H9 (cell line): ENCODE measurements at regions not wholly inside any gene's neighbourhood (a gene's known extent, or its start where the extent isn't known, plus 50 kb on each side); places are given as distances from the start of the nearest gene placed in this dataset.

Source experiments
- DNase-seq: peaks from one replicate; pipeline ENCODE4 v3.0.0-alpha.2; 2017
- H2AFZ ChIP-seq: one replicate; pipeline ENCODE4 v1.6.1; 2013; ENCODE audit warnings: mild to moderate bottlenecking, low read length, control low read depth, moderate library complexity
- H2AK5ac ChIP-seq: 2 replicates; pipeline ENCODE4 v1.6.1; 2013; ENCODE audit warnings: low read length, control low read depth, mixed read lengths; ENCODE audit not compliant: insufficient read length
- H2BK120ac ChIP-seq: one replicate; pipeline ENCODE4 v1.6.1; 2013; ENCODE audit warnings: low read depth, mild to moderate bottlenecking, low read length, control low read depth, inconsistent platforms; ENCODE audit not compliant: poor library complexity, severe bottlenecking
- H2BK12ac ChIP-seq: 2 replicates; pipeline ENCODE4 v1.6.1; 2013; ENCODE audit warnings: low read length, control low read depth, mixed read lengths, low read depth; ENCODE audit not compliant: insufficient read length
- H2BK15ac ChIP-seq: 2 replicates; pipeline ENCODE4 v1.6.1; 2013; ENCODE audit warnings: low read depth, low read length, control low read depth
- H2BK20ac ChIP-seq: one replicate; pipeline ENCODE4 v1.6.1; 2013; ENCODE audit warnings: low read depth, mild to moderate bottlenecking, low read length, control low read depth, inconsistent platforms; ENCODE audit not compliant: poor library complexity, severe bottlenecking
- H2BK5ac ChIP-seq: 2 replicates; pipeline ENCODE4 v1.6.1; 2013; ENCODE audit warnings: low read length, control low read depth, mixed read lengths; ENCODE audit not compliant: insufficient read length
- H3K14ac ChIP-seq: 2 replicates; pipeline ENCODE4 v1.6.1; 2013; ENCODE audit warnings: low read length, control low read depth; ENCODE audit not compliant: insufficient read depth
- H3K18ac ChIP-seq: 2 replicates; pipeline ENCODE4 v1.6.1; 2013; ENCODE audit warnings: low read depth, mild to moderate bottlenecking, mixed read lengths, low read length, control low read depth; ENCODE audit not compliant: insufficient read length
- H3K23ac ChIP-seq: 2 replicates; pipeline ENCODE4 v1.6.1; 2013; ENCODE audit warnings: low read length, control low read depth, mixed read lengths, low read depth; ENCODE audit not compliant: insufficient read length
- H3K23me2 ChIP-seq: 2 replicates; pipeline ENCODE4 v1.6.1; 2013; ENCODE audit warnings: low read depth, mild to moderate bottlenecking, mixed read lengths, low read length, control low read depth; ENCODE audit not compliant: insufficient read length, poor library complexity, severe bottlenecking
- H3K27ac ChIP-seq: 2 replicates; pipeline ENCODE4 v1.5.1; 2013; ENCODE audit warnings: low read length, control low read depth, mixed read lengths, low read depth; ENCODE audit not compliant: insufficient read length
- H3K27me3 ChIP-seq: 2 replicates; pipeline ENCODE4 v1.6.1; 2013; ENCODE audit warnings: low read length, control low read depth, inconsistent platforms; ENCODE audit not compliant: insufficient read depth
- H3K4ac ChIP-seq: 2 replicates; pipeline ENCODE4 v1.6.1; 2013; ENCODE audit warnings: low read depth, mild to moderate bottlenecking, control low read depth, inconsistent platforms, low read length, moderate library complexity
- H3K4me1 ChIP-seq: 2 replicates; pipeline ENCODE4 v1.6.1; 2013; ENCODE audit warnings: low read length, control low read depth, inconsistent platforms; ENCODE audit not compliant: insufficient read depth
- H3K4me2 ChIP-seq: 2 replicates; pipeline ENCODE4 v1.6.1; 2013; ENCODE audit warnings: low read length, control low read depth, mixed read lengths; ENCODE audit not compliant: insufficient read length, insufficient read depth
- H3K56ac ChIP-seq: 2 replicates; pipeline ENCODE4 v1.6.1; 2013; ENCODE audit warnings: low read depth, mild to moderate bottlenecking, mixed read lengths, low read length, control low read depth; ENCODE audit not compliant: insufficient read length
- H3K79me1 ChIP-seq: 2 replicates; pipeline ENCODE4 v1.6.1; 2013; ENCODE audit warnings: low read depth, mild to moderate bottlenecking, moderate library complexity, low read length, control low read depth, inconsistent platforms; ENCODE audit not compliant: insufficient read depth, poor library complexity, severe bottlenecking
- H3K79me2 ChIP-seq: 2 replicates; pipeline ENCODE4 v1.6.1; 2013; ENCODE audit warnings: low read length, control low read depth, inconsistent platforms; ENCODE audit not compliant: insufficient read depth
- H3K9ac ChIP-seq: 2 replicates; pipeline ENCODE4 v1.6.1; 2013; ENCODE audit warnings: low read length, control low read depth, mixed read lengths; ENCODE audit not compliant: insufficient read length; ENCODE audit errors: extremely low read depth
- H3K9me3 ChIP-seq: one replicate; pipeline ENCODE4 v1.6.1; 2013; ENCODE audit warnings: low read depth, low read length, inconsistent platforms; ENCODE audit not compliant: control insufficient read depth
- H3T11ph ChIP-seq: one replicate; pipeline ENCODE4 v1.6.1; 2013; ENCODE audit warnings: mild to moderate bottlenecking, low read length, control low read depth, inconsistent platforms
- H4K20me1 ChIP-seq: one replicate; pipeline ENCODE4 v1.6.1; 2013; ENCODE audit not compliant: control insufficient read depth, insufficient read length, insufficient read depth
- H4K5ac ChIP-seq: 2 replicates; pipeline ENCODE4 v1.6.1; 2013; ENCODE audit warnings: low read depth, mild to moderate bottlenecking, mixed read lengths, low read length, control low read depth; ENCODE audit not compliant: insufficient read length
- H4K8ac ChIP-seq: replicated peaks from 2 replicates; pipeline ENCODE4 v1.6.1; 2013; ENCODE audit warnings: low read length, control low read depth, mixed read lengths, low read depth; ENCODE audit not compliant: insufficient read length
- H4K91ac ChIP-seq: 2 replicates; pipeline ENCODE4 v1.6.1; 2013; ENCODE audit warnings: low read depth, mild to moderate bottlenecking, moderate library complexity, mixed read lengths, low read length, control low read depth; ENCODE audit not compliant: insufficient read length
- H3K27ac Mint-ChIP-seq, 3 experiments: 2 replicates in 2 of 3; 3 replicates in 1 of 3; pipeline ENCODE4 v1.8.0; 2020 to 2021; ENCODE audit warnings: mixed read lengths in 3 of 3, mild to moderate bottlenecking in 1 of 3, moderate library complexity in 1 of 3
- H3K27me3 Mint-ChIP-seq: 2 replicates; pipeline ENCODE4 v1.8.0; 2021; ENCODE audit warnings: low read depth, mild to moderate bottlenecking, moderate library complexity, mixed read lengths
- H3K36me3 Mint-ChIP-seq, 3 experiments: 2 replicates in 2 of 3; 3 replicates in 1 of 3; pipeline ENCODE4 v1.8.0; 2020 to 2021; ENCODE audit warnings: low read depth in 3 of 3, mixed read lengths in 3 of 3; ENCODE audit not compliant: insufficient read depth in 1 of 3
- H3K4me1 Mint-ChIP-seq, 2 experiments: 2 replicates each; pipeline ENCODE4 v1.8.0; 2020; ENCODE audit warnings: mixed read lengths in 2 of 2
- H3K4me3 Mint-ChIP-seq, 2 experiments: 2 replicates in 1 of 2; 3 replicates in 1 of 2; pipeline ENCODE4 v1.8.0; 2020 to 2021; ENCODE audit warnings: mild to moderate bottlenecking in 2 of 2, mixed read lengths in 2 of 2, moderate library complexity in 1 of 2
- H3K9me3 Mint-ChIP-seq, 2 experiments: 2 replicates in 1 of 2; 3 replicates in 1 of 2; pipeline ENCODE4 v1.8.0; 2020; ENCODE audit warnings: mild to moderate bottlenecking in 2 of 2, mixed read lengths in 2 of 2, moderate library complexity in 1 of 2
- WGBS: extraction: QIAGEN DNeasy Blood & Tissue Kit; methylation state at CpG from one replicate; pipeline ENCODE4 v1.1.7; 2013; ENCODE audit warnings: missing lambda C conversion rate, low lambda C conversion rate, mixed read lengths; ENCODE audit not compliant: insufficient read length; ENCODE audit errors: extremely low coverage; 5-methylcytosine and 5-hydroxymethylcytosine counted together
- TF ChIP-seq, protein P1 (sequence below): fragments of 200-600 bp; sonication (generic); conservative IDR thresholded peaks from 3 replicates; pipeline ENCODE4 v1.8.0; 2021; ENCODE audit warnings: antibody characterized with exemption, mild to moderate bottlenecking

DNA sequence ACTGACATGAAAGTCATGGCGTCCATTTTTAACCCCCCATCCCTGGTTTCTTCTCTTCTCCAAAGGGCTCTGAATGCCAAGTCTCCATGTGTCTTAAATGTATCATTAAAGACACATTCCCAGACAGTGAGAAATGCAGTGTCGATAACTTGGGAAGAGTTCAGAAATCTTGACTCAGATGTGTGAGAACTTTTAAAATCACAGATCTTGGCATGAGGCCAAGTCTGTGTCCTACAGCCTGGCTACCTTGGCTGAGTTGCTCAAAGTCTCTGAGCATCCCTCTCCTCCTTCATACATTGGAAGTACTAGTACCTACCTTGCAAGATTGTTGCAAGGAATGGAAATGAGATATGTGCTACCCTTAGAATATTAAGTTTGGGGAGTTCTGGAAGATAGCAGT, 1046.5 kb upstream of the RBFOX1 start:
- Histone ChIP-seq H3K14ac (no peak overlapping the region), H4K8ac (no peak overlapping the region), H4K91ac (no peak overlapping the region), H2BK20ac (no peak overlapping the region), H3K4ac (no peak overlapping the region), H2BK15ac (no peak overlapping the region), H3K23ac (no peak overlapping the region), H3K27me3 (no peaks in the 10 kb centered on the region), H3K9me3 (no peaks in the 10 kb centered on the region), H3K27ac (no peak overlapping the region), H3K79me2 (no peaks in the 10 kb centered on the region), H3T11ph (no peak overlapping the region), H2BK12ac (no peak overlapping the region), H2BK5ac (no peak overlapping the region), H3K18ac (no peak overlapping the region), H3K79me1 (no peaks in the 10 kb centered on the region), H2AK5ac (no peak overlapping the region), H3K23me2 (no peaks in the 10 kb centered on the region), H4K5ac (no peak overlapping the region), H3K9ac (no peak overlapping the region), H3K4me1 (peaks cover 18% of the 10 kb centered on the region; the same call in 1 of the 2 replicates), H2BK120ac (no peak overlapping the region), H3K56ac (no peak overlapping the region), H3K4me2 (no peak overlapping the region), H2AFZ (no peak overlapping the region), H4K20me1 (no peaks in the 10 kb centered on the region)
- TF ChIP-seq, protein P1, sequence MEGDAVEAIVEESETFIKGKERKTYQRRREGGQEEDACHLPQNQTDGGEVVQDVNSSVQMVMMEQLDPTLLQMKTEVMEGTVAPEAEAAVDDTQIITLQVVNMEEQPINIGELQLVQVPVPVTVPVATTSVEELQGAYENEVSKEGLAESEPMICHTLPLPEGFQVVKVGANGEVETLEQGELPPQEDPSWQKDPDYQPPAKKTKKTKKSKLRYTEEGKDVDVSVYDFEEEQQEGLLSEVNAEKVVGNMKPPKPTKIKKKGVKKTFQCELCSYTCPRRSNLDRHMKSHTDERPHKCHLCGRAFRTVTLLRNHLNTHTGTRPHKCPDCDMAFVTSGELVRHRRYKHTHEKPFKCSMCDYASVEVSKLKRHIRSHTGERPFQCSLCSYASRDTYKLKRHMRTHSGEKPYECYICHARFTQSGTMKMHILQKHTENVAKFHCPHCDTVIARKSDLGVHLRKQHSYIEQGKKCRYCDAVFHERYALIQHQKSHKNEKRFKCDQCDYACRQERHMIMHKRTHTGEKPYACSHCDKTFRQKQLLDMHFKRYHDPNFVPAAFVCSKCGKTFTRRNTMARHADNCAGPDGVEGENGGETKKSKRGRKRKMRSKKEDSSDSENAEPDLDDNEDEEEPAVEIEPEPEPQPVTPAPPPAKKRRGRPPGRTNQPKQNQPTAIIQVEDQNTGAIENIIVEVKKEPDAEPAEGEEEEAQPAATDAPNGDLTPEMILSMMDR, result no peak
- H3K36me3 Mint-ChIP-seq, result peaks cover 2 to 4% (median 3%) of the 10 kb centered on the region in 3 experiments; a peak in 3 of 7 replicates
- H3K27ac Mint-ChIP-seq, result peak overlapping the region in 1 of 3 experiments; percentile 72; a peak in 2 of 7 replicates
- H3K27me3 Mint-ChIP-seq, result no peaks in the 10 kb centered on the region
- H3K4me1 Mint-ChIP-seq, result peaks cover 45 to 47% of the 10 kb centered on the region in 2 experiments
- H3K4me3 Mint-ChIP-seq, result no peak overlapping the region
- DNase-seq, result no peak
- H3K9me3 Mint-ChIP-seq, result peaks cover 0 to 3% of the 10 kb centered on the region in 2 experiments; a peak in 1 of 5 replicates
- WGBS, result no CpG with 5 or more reads among the region's 2 CpGs
